SKM-1 (cell line): ENCODE measurements at regions not wholly inside any gene's neighbourhood (a gene's known extent, or its start where the extent isn't known, plus 50 kb on each side); places are given as distances from the start of the nearest gene placed in this dataset.
"Not testable (repeated sequence)": the region's sequence is repeated elsewhere in the genome, so short reads cannot be mapped to it uniquely, and the experiment has no call there.

Experiments used
- DNase-seq: peaks from one replicate; lab custom pipeline; 2025; ENCODE audit not compliant: unreplicated experiment; lab: John Stamatoyannopoulos, UW

DNA sequence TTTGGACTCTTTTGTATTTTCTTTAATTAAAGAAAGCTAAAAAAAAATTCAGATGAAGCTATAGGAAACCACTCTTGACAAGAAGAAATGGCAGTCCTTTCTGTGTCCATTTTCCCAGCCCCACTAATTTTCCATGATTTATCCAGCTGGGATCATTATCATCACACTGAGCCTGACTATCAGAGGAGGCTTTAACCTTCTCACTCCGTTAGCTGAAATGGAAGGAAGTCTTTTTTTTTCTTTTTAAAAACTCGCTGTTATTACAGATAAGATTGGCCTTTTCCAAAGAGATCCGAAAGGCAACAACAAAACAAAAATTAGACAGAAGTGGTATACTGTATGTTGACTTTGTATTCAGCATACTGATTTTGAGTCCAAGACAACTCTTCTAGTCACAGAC lies 366.2 kb upstream of the ROPN1 start:
- no peak for DNase-seq

DNA sequence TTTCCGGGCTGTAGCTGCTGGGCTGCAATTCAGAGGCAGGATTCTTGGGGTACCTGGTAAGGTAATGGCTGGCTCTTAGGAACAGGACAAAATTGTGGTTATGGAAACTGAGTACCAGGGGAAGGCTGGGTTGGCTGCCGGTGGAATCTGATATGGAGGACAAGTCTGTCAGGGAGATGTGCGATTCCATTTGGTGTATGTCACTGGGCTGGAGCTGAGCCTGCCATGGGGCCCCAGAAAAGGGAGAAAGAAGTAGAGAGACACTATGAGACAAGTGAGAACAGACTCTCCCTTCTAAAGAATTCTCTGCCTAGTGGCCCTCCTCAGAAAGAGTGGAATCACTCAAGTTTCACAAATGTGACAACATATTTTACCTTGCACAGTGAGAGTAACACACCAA lies 368.2 kb upstream of the ROPN1 start:
- no peak for DNase-seq

DNA sequence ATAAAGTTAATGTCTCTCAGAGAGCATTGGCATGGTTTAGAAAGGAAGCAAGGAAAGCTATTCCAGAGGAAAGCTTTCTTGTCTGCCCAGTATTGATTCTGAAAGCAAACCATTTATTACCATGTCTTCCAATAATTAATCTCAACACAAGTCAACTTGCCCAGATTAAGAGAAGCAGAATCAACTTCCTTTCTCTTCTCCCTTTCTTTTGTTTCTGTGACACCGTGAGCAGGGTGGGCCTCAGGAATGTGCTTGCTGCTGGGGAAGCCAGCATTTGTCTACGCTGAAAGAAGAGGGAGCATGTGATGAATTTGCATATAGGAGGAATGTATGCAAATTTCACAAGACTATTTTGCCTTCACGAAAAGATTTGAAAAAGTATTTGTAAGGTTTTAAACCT lies 368.6 kb upstream of the ROPN1 start:
- DNase-seq: no peak

DNA sequence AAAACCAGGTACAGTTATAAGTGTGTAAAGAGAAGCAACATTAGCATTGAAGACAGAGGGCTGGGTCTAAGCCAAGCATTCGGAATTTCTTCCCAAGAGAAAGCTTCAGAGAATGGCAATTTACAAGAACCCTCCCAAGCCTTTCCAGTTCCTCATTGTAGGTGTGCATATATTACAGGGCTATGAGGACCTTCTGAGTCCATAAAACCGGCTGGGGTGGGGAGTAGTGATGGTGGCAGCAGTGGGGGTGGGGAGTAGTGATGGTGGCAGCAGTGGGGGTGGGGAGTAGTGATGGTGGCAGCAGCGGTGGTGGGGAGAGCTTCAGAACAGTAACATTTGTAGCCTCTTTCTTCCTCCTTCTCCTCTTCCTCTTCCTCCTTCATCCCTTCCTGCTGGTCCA lies 368.7 kb upstream of the UMPS start:
- DNase-seq: no peak

DNA sequence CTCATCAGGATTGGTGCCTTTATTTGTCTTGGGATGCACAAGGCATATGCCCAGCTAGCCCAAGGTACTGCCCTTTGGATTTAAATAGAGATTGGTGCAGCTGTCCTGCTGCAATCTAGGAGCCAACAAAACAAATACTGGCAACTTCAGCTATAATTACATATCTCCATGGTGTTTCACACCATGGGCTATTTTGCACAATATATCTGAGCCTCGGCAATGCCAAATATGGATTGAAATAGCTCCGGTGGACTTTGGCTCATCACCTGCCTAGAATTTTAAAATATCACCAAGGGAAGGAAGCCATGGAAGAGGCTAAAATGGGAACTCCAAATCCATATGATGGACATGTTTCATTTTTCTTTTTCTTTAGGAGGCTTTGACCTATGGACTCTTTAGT lies 367.8 kb upstream of the UMPS start:
- no peak for DNase-seq

DNA sequence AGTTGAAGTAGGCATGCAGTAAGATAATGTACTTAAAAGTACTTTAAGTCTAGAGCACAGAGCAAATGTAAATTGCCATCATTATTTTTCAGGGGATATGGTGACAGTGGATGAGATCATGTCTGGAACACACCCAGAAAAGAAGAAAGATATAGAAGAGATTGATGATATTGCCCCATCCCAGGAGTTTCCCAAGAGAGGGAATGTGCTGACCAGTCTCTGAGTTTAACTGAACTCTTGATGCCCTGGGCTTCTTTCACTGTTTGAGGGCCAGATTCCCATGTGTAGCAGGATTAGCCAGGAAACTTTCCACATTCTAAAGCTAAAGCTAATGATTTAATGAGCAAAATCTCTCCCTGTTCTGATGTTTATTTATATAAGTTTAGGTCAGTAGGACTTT lies 366.8 kb upstream of the UMPS start:
- DNase-seq: no peak

DNA sequence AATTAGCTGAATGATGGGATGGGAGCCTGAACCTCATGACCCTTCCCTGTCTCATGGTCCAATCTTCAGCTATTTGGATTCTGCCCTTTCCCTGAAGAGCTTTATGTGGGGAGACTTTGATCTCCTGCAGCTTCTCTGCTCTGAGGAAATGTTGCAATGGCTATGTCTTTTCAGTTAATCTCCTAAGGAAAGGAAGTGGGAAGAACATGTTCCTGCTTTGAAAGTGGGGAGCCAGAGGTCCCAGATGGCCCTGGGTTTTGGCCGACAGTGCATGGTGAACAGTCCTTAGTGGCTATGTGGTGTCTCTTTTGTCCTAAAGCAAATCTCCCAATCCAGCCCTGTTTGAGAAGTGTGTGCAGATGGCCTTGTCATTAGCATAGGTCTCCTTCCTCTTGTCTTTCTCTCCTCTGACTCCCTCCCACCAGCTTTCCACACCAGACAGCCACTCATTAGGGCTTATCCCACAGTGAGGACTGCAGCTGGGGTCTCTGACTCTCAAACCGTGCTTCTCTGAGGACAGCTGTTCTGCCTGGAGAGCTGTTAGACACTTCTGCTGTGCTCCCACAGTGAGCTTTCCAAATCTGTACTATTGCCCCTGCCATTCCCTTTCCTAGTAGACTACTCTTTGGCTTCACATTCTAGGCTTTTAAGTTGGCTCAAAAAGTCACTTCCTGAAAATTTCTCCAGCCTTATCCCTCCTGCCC lies 365.8 kb upstream of the UMPS start:
- DNase-seq: no peak

DNA sequence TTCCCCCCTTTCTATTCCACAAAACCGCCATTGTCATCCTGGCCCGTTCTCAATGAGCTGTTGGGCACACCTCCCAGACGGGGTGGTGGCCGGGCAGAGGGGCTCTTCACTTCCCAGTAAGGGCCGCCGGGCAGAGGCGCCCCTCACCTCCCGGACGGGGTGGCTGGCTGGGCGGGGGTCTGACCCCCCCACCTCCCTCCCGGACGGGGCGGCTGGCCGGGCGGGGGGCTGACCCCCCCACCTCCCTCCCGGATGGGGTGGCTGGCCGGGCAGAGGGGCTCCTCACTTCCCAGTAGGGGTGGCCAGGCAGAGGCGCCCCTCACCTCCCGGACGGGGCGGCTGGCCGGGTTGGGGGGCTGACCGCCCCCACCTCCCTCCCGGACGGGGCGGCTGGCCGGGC lies 363.6 kb upstream of the UMPS start:
- DNase-seq: not testable (repeated sequence)

DNA sequence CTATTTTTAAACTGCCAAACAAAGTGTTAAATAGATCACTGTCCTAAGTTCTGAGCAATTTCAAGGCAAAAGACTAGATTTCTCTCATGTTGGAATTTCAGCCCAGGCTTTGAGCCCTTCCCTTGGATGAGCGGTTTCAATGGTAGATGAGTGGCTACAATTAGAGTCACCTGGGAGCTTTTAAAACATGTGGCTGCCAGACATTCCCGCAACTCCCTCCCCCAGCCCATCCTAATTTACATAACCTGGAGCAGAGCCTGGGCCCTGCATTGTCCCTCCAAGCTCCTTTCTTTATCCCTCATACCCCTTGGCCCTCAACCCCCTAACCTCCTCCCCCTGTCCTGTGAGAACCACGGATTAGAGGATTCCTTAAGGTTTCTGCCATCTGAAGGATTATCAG lies 357.5 kb upstream of the UMPS start:
- no peak for DNase-seq

DNA sequence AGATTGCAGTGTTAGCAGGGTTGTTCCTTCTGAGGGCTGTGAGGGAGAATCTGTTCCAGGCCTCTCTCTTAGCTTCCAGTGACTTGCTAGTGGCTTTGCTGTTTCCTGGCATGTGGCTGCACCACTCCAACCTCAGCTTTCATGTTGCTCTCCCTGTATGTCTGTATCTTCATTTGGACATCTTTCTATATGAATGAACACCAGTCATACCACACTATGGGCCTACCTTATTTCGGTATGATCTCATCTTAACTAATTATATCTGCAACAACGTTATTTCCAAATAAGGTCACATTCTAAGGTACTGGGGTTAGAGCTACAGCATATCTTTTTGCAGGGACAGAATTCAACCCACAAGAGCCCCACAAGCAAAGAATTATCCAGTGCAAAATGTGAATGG lies 356.7 kb upstream of the UMPS start:
- DNase-seq: no peak

DNA sequence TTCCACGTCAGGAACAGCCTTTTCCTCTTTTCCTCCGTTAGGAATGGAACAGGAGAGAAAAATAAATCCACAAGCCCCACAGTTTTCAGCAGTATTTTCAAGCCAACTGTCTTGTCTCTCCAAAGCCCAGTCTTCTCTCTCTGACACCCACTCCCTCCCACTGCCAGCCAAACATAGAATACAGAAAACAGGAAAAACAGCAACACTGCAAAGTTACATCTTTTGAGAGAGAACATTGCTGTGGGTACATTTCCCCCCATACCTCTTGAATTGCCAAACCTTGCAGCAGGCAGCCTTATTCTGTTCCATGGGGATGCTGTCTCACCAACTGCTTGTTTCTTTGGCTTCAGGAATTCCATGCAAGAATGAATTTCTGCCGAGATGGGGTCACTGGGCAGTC lies 355.7 kb upstream of the UMPS start:
- DNase-seq: no peak

DNA sequence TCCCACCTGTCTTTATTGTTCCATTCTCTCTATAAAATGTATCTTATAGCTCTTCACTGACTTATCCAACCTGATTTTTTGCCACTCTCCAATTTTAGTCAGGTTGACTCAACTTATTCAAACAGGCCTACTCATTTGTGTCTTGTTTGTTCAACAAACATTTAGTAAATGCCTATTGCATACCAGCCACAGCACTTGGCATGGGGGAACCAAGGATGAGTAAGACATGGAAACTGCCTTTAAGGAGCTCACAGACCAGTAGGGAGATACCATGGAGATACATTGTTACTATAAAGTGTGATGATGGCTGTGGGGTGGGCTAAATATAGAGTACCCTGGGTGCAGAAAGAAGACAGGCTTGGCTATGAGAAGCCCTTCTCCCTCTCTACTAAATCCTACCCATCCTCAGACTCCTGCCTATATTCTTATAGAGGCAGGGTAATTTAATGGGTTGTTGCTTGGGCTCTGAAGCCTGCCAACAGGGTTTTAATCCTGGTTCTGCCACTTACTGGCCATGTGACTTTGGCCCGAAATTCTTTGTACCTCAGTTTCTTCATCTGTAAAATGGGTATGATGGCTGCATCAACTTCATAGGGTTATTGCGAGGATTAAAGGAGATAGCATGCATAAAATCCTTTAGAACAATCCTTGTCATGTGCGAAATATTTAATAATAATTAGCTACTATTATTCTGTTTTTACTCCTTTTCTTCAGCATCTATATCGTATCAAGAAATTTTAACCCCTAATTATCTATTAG lies 348.5 kb upstream of the UMPS start:
- no peak for DNase-seq

DNA sequence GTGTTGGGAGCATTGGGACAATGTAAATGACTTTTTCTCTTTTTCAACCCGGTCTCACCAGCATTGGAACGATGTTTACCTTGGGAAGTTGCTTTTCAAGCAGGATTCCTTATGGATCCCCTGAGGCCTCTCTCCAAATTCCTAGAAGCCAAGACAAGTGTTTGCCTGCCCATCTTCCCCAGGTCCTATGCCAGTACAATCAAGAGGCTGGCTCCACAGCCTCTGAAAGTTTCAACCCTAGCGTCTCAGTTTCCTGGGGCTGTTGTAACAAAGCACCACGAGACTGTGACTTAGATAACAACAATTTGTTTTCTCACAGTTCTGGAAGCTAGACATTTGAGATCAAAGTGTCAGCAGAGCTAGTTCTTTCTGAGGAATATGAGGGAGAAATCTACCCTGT lies 347.2 kb upstream of the UMPS start:
- DNase-seq: no peak

DNA sequence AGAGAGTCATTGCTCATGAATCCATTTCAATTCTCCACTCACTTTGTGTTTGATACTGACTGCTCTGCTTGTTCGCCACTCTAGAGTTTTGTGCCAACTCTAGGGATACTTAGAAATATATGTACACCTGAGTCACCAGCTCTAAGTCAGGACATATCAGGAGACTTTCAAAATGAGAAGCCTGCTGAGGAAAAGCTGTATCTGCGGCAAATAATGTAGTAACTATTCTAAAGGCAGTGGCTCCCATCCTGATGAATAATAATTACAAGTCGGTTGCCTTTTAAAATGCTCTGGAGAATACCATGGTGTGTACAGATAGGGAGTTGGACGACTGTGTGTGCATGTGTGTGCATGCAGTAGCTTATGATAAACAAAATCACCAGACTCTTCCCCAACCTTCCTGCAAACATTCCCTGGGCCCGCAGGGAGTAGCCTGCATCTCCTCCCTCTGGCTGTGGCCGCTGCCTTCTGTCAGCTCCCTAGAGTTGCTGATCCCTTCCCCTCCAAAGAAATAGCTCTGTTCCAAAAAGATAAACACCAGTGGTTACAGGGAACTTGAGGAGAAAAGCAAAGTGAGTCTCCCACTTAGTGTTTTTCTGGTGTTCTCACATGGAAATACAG lies 346.3 kb upstream of the UMPS start:
- DNase-seq: no peak

DNA sequence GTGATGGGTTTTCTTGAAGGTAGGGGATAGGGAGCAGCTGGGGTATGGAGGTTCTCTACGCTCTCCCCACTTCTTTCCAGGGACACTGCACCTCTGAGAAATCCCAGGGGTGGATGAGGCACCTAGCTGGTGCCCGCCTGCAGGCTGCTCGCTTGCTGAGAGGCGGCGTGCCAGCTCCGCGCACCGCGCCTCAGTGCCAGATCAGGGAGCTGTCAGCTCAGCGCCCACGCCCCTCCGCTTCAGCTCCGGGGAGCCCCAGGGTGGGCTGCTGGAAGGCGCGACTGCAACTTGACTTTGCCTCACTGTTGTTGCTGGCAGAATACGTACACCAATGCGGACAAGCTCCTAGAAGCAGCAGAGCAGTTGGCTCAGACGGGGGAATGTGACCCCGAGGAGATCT lies 345.7 kb upstream of the UMPS start:
- DNase-seq: no peak

DNA sequence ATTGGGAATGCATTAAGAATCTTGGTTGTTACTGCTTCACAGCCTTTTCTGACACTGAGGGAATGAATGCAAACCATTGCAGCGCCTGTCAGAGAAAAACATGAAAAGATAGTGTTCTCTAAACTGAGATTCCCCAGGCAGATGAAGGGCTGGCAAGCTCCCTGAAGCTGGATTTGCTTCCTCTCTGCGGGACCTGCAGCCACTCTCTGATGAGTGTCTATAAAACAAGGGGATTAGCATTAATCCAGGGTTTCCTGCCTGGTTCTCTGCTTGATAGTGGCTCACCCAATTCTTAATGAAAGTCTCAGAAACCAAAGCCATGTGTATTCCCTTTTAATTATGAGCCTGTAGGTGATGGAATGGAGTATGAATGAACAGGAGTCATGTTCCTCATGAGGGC lies 344.3 kb upstream of the UMPS start:
- DNase-seq: no peak

DNA sequence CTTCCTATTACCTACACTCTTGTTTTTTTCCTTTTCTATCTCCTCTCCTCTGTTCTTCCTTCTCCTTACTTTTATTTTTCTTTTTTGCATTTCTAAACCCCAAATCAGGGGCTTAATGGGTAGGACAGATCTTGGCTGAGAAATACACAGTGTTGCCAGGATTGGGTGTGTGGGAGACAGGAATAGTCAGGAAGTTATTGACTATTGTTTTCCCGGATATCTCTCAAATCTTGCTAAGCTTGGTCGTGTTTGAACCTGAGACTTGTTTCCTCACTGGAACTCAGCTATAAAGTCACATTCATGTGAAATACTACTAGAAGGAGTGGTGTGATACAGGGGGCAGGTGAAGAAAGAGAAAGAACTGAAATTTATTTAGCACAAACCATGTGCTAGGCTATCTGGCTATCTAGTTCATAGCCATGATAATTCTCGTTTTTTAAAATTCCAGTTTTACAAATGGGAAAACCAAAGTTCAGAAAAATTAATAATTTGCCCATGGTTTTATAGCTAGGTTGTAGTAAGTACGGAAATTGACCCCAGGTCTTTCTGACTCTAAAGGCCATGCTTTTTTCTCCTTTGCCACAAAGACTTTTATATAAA lies 343.2 kb upstream of the UMPS start:
- no peak for DNase-seq

DNA sequence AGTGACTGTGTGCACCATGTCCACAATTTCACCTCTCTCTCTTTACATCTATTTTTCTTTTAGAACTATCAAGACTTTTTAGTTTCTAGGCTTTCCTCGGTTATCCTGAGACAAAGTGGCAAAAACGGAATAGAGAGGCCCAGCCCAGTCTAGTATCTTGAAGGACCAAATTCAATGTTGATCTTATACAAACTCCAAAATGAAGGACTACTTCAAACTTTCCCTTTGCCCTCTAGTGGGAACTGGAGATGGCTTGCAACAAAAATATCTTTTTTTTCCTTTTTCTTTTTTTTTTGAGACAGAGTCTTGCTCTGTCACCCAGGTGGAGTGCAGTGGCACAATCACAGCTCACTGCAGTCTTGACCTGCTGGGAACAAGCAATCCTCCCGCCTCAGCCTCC lies 338.5 kb upstream of the UMPS start:
- DNase-seq: no peak

DNA sequence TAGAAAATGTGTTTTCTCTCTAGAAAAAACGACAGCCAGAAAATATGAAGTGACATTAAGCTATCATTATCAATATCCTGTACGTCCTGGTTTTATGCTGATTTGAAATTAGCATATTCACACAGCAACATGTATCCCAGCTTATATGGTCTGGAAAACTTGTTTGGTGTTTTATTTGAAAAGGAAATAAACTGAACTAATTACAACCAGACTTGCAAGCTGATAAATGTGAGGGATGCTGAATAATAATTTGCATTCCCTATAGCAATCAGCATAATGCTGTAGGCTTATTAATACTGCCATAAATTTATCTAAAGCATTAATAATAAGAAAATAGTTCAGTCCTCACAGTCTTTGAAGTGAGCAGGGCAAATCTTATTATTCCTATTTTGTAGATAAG lies 336.9 kb upstream of the UMPS start:
- DNase-seq: no peak

DNA sequence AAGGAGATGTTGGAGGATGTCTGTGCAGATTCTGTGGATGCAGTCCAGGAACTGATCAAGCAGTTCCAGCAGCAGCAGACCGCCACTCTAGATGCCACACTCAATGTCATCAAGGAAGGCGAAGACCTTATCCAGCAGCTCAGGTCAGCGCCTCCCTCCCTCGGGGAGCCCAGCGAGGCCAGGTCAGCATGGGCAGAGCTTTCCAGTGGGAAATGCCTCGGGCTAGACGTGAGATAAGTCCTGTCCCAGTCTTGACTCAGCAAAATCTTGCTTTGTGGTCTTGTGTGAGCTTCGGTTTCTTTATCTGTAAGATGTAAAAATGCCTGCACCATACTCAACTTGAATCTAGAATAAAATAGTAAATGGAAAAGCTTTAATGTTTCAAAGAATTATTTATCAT lies 335.1 kb upstream of the UMPS start:
- no peak for DNase-seq

DNA sequence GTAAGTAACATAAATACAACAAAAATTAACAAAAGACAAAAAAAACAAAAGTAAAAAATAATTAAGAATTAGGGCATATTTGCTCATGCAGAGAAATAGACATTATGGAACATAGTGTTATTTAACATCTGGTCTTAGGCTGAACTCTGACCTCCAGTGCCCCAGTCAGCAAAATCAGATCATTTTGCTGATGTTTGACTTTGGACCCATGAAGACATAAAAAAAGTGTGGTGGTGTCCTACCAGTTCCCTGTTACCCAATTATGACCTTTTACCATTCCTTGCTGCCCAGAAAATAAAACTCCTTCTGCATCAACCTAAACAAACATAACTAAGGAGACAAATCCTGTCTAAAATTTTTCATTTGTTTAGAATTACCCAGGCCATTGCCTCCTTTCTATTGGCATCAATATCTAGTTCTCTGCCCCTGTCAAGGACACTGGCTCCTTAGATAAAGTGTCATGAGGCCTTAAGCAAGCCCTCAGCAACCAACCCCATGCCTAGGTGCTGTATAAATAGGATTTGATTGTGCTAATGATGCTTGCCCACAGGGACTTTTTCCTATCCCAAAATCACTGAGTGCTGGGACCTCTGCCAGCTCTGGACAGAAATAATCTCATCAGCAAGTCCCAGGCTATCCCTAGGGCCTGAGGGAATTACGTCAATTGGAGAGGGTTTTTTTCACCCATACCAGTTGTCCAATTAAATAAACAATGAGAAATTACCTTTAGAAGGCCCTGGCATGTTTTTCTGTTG lies 334.5 kb upstream of the UMPS start:
- DNase-seq: no peak
